T-helper 9 cell (primary cell): ENCODE measurements at regions not wholly inside any gene's neighbourhood (a gene's known extent, or its start where the extent isn't known, plus 50 kb on each side); places are given as distances from the start of the nearest gene placed in this dataset.

Source experiments
- DNase-seq: peaks from one replicate; pipeline ENCODE4 v3.0.0-alpha.2; 2020

DNA sequence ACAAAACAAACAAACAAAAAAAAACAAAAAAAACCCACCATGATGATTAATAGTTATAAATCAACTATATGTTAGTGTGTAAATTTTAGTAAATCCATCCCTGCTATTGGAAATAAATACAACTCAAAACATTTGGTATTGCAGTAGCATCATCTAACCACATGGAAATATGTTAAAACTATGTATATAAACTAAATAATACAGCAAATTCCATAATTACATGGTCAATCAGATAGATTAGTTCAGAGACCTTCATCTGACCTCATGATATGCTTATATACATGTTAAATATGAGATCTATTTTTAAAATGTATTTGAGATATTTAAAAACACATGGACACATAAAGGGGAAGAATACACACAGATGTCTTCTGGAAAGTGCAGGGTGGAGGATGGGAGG is 384.2 kb downstream of the TMX3 start:
- DNase-seq = no peak

DNA sequence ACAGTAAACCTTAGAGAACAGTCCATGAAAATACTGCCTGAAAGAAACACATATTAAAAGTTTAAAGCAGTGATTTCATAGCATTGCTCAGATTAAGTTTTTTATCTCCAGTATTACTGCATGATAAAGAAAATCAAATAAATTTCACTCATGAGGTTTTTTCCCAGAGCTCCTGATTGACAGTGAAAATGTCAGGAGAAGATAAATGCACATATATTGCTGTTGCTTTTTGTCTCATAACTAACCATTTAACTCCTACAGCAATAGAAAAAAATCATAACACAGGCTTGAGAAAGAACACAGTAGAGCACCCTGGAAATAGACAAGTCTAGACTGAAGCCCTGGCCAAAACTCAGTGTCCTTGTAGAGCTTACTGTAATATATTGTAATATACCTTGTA is 391.0 kb downstream of the TMX3 start:
- no peak for DNase-seq

DNA sequence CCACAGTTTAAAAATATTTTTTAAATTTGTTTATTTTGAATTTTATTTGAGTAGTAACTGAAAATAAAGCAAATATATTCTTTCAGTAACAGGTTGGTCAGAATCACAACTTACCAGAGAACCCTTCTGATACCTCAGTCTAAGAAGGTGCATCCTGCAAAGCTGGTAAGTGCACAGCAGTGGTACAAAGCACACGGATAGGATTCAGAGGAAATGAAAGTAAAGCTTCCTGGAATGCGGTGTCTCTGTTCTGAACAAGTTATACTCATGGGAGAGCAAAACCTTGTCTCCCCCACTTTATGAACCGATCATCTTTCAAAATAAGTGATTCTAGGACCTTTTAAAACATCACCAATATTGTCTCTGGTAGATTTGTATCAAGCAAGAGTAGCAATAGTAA is 398.3 kb downstream of the TMX3 start:
- DNase-seq = no peak

DNA sequence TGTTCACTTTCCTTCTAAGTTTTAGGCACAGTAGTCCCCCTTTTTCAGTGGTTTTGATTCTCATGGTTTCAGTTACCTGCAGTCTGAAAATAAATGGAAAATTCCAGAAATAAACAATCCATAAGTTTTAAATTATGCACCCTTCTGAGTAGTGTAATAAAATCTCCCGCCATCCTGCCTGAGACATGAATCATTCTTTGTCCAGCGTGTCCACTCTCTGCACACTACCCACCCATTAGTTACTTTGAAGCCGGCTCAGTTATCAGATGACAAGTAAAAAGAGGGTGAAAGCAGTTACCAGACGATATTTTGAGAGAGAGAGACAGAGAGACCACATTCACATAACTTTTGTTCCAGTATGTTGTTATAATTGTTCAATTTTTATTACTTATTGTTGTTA is 400.5 kb downstream of the TMX3 start:
- no peak for DNase-seq

GRCh38 chr18:68301441-68301840 is 413.5 kb downstream of the TMX3 start:
- no peak for DNase-seq

GRCh38 chr18:68299906-68300305 is 415.0 kb downstream of the TMX3 start:
- no peak for DNase-seq

GRCh38 chr18:68298330-68298729 is 416.6 kb downstream of the TMX3 start:
- DNase-seq = no peak

DNA sequence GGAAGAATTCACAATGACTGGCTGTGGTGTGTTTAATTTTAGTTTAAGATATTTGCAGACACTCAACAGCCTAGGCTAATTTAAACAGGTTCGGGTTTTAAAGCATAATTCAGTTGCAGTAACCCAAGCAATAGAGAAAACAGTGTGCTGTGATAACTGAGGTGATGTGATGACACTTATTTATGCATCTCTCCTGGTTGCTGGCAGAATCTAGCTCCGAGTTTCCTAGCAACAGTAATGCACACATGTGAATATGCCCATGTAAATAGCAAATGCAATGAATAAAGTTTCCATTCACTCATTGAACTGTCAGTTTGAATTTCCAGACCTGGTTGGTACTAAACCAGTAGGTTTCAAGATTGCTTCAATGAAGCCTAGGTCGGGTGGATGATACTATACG is 426.5 kb downstream of the TMX3 start:
- DNase-seq = no peak

GRCh38 chr18:68284236-68284780 is 430.6 kb downstream of the TMX3 start:
- no peak for DNase-seq

- DNase-seq = no peak
Observed at GRCh38 chr18:68283834-68284233, 431.1 kb downstream of the TMX3 start.

GRCh38 chr18:68282232-68282631 is 432.7 kb downstream of the TMX3 start:
- no peak for DNase-seq

DNA sequence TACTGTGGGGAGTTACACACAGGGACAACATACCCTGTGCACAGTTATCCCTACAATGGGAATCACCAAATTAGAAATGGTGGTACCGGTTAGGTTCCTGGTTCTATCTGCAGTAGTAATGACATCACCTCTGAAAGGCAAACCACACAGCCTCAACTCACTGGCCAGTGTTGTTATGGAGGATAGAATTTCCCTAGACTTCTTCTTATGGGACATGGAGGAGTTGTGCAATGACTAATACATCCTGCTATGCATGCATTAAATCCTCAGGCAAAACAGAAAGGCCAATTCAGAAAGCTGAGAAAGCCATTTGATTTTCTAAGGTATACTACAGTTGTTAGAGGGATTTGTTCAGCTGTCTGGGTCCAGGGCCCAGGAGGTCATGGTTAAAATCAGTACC is 439.3 kb downstream of the TMX3 start:
- no peak for DNase-seq

DNA sequence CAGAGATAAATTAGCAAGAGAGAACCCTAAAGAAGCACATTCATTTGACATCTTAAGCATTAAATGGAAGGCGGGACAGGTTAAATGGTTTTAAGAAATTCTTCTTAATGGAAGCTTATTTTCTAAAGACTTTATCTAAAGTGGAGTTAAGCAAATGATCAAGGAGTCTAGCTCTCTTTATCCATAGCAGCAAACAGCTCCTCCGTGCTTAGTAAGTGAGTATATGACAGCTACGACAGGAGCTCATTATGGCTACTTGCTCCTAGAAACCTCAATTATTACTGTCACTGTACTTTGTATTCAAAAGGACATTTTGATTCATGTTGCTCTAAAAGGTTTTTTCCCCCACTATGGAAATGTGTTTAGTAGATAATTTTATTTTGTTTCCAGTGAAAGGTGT is 444.9 kb downstream of the TMX3 start:
- no peak for DNase-seq

DNA sequence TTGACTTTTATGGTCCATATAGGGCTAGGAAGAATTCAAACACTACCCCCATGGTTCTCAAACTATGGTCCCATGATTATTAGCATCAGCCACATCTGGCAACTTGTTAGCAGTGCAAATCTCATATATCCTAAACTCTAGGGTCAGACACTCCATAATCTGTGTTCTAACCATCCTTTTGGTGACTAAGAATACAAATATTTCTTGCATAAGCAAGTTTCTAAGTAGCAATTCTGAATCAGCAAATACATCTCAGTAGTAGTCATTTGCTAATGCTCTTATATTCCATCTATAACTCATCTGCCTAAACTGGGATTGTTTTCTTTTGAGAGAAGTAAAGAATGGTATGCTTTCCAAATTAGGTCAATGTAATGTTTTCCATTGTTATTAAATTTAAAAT is 447.3 kb downstream of the TMX3 start:
- DNase-seq = no peak

DNA sequence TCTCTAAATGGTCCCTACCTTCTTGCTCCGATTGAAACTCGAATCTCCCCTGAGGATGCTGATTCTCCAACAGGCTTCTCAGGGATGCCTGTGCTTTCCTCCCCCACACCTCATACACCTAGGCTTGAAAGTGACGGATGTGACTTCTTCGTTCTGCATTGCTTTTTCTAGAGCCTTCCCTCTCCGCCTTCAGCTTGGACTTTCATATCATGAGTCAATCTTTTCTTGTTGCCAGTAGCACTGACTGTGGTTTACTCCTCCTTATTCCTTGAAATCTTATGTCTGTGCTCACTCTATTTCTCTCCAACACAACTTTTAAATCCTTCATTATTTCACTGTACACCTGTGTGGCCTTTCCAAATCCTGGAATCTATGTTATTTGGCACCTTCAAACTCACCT is 451.4 kb downstream of the TMX3 start:
- DNase-seq = no peak

DNA sequence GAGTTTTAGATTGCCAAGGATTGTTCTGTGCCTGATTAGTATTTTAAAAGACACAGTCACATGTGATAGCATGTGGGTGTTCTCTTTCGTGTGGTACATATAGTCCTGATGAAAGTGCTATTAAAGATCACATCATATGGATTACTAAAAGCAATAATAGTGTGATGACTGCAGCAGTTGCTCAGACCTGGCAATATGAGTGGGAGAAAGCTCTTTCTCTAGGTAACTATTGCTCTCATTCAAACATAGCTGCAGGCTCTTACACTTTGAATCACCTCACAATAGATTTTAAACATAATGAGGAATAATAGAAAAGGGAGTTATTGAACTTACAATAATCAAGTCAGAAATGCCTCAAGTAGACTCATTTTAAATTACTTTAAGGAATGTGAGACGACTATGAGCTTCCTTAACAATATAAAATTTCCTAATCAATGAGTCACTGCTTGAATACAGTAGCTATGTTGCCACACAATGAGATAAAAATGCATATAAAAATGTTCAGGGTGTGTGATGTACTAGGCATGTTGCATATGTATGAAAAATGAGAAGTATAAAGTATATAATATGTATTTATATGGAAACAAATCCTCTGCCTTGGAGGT is 452.1 kb downstream of the TMX3 start:
- no peak for DNase-seq

DNA sequence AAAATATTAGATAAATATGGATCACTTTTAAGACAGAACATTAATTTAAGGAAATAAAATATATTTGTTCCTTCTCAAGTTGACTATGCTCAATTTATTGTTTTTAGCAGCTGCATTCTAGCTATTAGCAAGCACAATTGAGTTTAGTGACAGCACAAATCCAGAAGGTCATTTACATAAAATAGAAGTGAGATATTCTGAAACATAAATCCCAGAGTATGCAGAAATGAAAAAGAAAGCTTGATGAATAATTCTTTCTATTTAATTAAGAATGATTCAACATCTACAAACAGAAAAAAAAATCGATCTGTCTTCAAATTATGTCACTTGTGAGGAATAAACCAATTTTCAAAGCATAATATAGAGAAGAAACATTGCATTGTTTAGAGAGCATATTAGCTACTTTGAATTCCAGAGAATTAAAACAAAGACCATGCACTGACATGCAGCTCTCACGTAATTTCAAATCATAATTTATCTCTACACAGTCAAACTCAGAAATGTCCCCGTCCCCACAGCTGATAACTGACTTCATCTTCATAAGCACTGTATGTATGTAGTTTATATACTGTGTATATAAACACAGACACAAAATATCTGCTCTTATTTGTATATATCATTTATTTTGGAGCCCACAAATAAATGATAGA is 458.4 kb downstream of the TMX3 start:
- DNase-seq = no peak

- DNase-seq = no peak
Observed at GRCh38 chr18:68244786-68245185, 470.1 kb downstream of the TMX3 start.

GRCh38 chr18:68241881-68242280 is 473.0 kb downstream of the TMX3 start:
- no peak for DNase-seq

- no peak for DNase-seq
Observed at GRCh38 chr18:68234676-68235075, 480.2 kb downstream of the TMX3 start.

DNA sequence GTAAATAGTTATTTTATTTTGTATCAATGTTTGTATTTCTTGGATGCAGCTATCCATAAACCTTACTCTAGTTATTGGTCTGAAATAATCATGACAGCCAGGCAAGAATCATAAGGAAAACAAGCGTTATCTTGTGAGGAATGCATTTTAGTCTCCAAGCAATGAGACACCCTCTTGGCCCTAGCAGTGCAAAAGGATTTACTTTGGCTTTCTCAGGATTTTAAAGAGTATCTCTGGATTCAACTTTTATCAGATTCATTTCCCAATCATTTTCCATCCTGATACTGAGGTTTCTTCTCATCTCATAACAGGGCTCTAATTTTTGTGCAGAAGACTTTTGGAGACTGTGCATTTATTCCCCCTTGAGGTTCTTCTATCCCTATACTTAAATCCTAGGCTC is 480.8 kb downstream of the TMX3 start:
- no peak for DNase-seq

DNA sequence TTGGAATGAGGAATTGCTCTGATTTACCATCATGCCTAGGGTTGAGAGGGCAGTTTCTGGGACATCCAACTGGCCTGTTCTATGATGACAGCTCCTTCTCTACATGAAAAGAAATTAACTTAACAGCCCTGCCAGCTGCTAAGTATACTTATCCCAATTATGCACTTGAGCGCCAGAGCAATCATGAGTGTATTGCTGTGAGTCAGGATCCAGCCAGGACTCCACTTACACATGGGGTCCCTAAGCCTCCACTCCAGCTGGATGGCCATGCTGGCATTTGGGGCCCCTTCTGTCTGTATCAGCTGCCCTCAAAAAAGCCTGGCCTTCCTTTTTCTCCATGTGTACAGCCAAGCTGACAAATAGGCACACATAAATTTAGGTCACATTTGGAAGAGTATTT is 481.9 kb downstream of the TMX3 start:
- no peak for DNase-seq

- DNase-seq = no peak
Observed at GRCh38 chr18:68229351-68229750, 485.6 kb downstream of the TMX3 start.

DNA sequence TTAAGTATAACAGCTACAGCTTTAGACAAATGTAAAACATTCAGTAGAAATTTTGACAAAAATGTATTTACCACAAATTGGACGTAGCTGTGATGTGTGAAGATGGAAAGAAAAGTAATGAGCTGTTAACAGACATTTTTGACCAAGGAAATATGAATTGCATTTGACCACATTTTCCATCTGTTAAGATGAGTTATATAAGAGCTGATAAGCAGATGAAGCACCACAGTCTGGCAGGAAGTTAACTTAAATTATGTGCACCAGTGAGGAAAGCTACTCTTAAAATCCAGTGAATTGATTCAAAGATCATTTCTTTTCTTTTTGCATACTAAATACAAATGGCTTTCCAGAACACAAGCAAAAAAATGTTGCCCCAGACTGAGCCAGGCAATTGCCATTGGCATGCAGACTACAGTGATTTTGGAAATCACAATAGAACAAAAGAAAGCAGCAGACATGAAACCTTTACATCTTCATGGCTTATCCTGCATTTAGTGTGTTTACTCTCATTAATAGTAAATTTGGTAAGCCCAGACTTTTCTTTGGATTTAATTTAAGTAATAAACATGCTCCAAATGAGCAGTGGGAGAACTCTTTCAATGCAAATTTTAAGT is 493.7 kb downstream of the TMX3 start:
- DNase-seq = no peak
